GM19239 (cell line): ENCODE measurements at regions not wholly inside any gene's neighbourhood (a gene's known extent, or its start where the extent isn't known, plus 50 kb on each side); places are given as distances from the start of the nearest gene placed in this dataset.
A peak's percentile ranks its signal among the peaks of the same experiment; 100 is the strongest.
"Not testable (repeated sequence)": the region's sequence is repeated elsewhere in the genome, so short reads cannot be mapped to it uniquely, and the experiment has no call there.

ENCODE experiments used
- DNase-seq: peaks from one replicate; pipeline ENCODE4 v3.0.0; 2011; ENCODE audit warnings: low spot score; ENCODE audit not compliant: insufficient read length
- FAIRE-seq: peaks from 2 replicates; lab custom pipeline; 2011; peaks lifted over from hg19 to GRCh38; lab: Jason Lieb, UNC

- FAIRE-seq (no peak), DNase-seq (no peak)
These were observed 190.6 kb downstream of the TBC1D2B start for GRCh38 chr15:77886805-77887448.

- not testable (repeated sequence) for FAIRE-seq, DNase-seq
These were observed 191.5 kb downstream of the TBC1D2B start for GRCh38 chr15:77885877-77886500.

GRCh38 chr15:77883012-77883411, 194.5 kb downstream of the TBC1D2B start:
- DNase-seq, FAIRE-seq: not testable (repeated sequence)

GRCh38 chr15:77881950-77882349, 195.6 kb downstream of the TBC1D2B start:
- FAIRE-seq (no peak), DNase-seq (no peak)

GRCh38 chr15:77881535-77881934, 196.0 kb downstream of the TBC1D2B start:
- not testable (repeated sequence) for FAIRE-seq, DNase-seq

GRCh38 chr15:77879466-77879865, 198.0 kb downstream of the TBC1D2B start:
- not testable (repeated sequence) for DNase-seq, FAIRE-seq

- FAIRE-seq: no peak
- DNase-seq: no peak
These were observed 199.5 kb downstream of the TBC1D2B start for GRCh38 chr15:77877869-77878577.

- not testable (repeated sequence) for FAIRE-seq, DNase-seq
These were observed 201.2 kb downstream of the TBC1D2B start for GRCh38 chr15:77876107-77876820.

GRCh38 chr15:77875066-77875721, 202.3 kb downstream of the TBC1D2B start:
- not testable (repeated sequence) for FAIRE-seq
- peak; percentile 54 for DNase-seq

GRCh38 chr15:77874063-77874462, 203.4 kb downstream of the TBC1D2B start:
- DNase-seq (no peak), FAIRE-seq (no peak)

GRCh38 chr15:77872521-77873425, 204.7 kb downstream of the TBC1D2B start:
- FAIRE-seq, DNase-seq: not testable (repeated sequence)

GRCh38 chr15:77871852-77872371, 205.6 kb downstream of the TBC1D2B start:
- no peak for FAIRE-seq
- no peak for DNase-seq

GRCh38 chr15:77870195-77871065, 207.1 kb downstream of the TBC1D2B start:
- FAIRE-seq (peak; percentile 79), DNase-seq (peak; percentile 69)

GRCh38 chr15:77869021-77869895, 208.3 kb downstream of the TBC1D2B start:
- DNase-seq (no peak), FAIRE-seq (no peak)

- not testable (repeated sequence) for FAIRE-seq, DNase-seq
These were observed 209.4 kb downstream of the TBC1D2B start for GRCh38 chr15:77868048-77868629.

GRCh38 chr15:77867266-77868047, 210.1 kb downstream of the TBC1D2B start:
- DNase-seq (no peak), FAIRE-seq (no peak)
